ENCODE measurements at regions not wholly inside any gene's neighbourhood (a gene's known extent, or its start where the extent isn't known, plus 50 kb on each side); places are given as distances from the start of the nearest gene placed in this dataset.

DNA sequence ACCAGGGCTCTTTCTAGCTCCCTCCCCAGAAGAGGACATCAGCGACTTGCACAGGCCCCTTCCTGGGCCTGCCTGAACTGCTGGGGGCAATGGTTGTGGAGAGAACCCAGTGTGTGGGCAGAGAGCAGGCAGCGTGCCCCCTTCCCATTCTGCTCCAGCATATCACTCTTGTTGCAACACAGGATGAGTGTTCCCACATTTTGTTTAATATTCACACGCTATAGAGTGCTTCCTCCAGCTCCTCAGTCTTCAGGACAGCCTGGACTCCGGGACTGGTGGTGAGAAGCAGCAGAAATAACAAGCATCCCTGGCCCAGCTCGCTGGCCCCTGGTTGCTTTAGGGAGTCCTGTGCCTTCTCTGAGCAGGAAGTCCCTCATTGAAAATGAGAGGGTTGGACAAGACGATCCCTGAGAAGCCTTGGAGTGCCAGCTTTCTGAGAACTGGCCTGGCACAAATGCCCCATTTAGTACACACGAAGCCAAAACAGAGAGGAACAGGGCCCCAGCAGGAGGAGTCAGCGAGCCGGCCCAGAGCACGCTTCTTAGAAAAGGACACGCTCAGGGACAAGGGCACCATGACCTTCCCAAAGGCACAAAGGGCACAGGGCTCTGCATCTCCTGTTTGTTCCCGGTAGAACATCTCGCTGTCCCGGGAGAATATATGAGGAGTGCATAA, 84.2 kb upstream of the FOXC1 start:
- TF ChIP-seq, protein P1, sequence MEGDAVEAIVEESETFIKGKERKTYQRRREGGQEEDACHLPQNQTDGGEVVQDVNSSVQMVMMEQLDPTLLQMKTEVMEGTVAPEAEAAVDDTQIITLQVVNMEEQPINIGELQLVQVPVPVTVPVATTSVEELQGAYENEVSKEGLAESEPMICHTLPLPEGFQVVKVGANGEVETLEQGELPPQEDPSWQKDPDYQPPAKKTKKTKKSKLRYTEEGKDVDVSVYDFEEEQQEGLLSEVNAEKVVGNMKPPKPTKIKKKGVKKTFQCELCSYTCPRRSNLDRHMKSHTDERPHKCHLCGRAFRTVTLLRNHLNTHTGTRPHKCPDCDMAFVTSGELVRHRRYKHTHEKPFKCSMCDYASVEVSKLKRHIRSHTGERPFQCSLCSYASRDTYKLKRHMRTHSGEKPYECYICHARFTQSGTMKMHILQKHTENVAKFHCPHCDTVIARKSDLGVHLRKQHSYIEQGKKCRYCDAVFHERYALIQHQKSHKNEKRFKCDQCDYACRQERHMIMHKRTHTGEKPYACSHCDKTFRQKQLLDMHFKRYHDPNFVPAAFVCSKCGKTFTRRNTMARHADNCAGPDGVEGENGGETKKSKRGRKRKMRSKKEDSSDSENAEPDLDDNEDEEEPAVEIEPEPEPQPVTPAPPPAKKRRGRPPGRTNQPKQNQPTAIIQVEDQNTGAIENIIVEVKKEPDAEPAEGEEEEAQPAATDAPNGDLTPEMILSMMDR (IDR thresholded peaks at IDR 0.05; ENCODE audit: extremely low read depth, missing control alignments): no peak
- no peak for DNase-seq (ENCODE audit: low spot score)

DNA sequence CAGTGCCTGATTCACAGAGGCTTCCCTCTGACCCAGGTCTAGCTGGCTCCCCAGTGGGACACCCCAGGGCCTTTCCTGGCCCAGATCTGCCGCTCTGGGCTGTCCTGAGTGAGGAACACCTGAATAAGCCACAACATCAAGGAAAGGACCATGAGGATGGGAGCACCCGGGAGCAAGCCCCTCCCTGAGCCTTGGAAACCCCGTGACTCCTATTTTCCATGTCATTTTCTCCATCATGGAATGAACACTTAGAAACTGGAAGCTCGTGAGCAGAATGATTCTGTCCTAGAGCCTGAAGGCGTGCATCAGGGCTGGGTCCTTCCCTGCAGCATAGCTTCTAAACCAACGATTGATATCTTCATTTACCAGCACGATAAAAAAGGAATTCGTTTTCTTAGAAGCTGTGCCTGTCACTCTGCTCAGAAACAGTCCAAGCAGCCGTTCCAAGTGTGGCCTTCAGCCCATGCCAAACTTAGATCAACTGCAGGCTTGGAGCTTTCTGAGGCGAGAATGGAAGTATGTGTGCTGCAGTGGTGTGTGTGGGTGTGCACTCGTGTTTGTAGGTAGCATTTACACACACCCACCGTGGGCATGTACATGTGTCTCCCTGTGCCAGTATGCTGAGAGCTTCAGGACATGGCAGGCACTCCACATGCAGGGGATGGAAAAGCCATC, 83.2 kb upstream of the FOXC1 start:
- no peak for DNase-seq (ENCODE audit: low spot score)
- TF ChIP-seq, protein P1 (IDR thresholded peaks at IDR 0.05; ENCODE audit: extremely low read depth, missing control alignments): no peak

DNA sequence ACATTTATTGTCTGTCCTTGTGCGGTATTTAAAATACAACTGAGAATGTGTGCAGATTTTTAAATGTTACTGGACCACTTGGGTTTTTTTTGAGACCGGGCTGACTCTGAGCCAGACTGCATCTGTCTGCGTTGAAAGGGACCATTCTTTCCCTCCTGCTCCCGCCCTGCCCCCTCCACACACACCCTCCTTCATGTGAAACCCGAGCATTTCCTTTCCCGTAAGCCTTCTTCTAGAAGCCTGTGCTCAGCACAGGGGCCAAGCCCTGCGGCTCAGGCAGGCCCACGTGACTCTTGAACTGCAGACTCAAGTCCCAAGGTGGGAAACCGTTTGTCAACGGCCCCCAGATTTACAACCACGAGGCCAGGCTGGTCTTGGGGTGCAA, 82.7 kb upstream of the FOXC1 start:
- DNase-seq (ENCODE audit: low spot score): peak; percentile 49

DNA sequence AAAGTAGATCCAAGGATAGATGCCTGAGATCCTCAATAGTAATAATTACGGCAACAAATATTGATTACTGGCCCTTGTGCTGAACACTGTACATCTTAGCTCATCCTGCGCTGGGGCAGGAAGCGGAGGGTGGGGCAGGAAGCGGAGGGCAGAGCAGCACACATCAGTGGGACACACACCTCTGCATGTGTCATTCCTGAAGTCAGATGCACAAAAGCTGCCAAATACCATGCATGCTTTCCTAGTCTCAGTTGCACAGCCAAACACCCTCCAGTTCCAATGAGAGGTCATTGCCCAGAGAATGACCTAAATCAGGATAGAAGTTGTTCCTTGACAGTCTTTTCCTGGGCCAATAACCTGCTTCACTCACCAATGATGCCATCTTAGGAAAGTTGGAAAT, 74.4 kb upstream of the FOXC1 start:
- TF ChIP-seq, protein P1 (IDR thresholded peaks at IDR 0.05; ENCODE audit: extremely low read depth, missing control alignments): no peak
- DNase-seq (ENCODE audit: low spot score): no peak

More for the DNA sequence above, 82.7 kb upstream of the FOXC1 start:
- TF ChIP-seq, protein P1 (IDR thresholded peaks at IDR 0.05; ENCODE audit: extremely low read depth, missing control alignments): no peak

DNA sequence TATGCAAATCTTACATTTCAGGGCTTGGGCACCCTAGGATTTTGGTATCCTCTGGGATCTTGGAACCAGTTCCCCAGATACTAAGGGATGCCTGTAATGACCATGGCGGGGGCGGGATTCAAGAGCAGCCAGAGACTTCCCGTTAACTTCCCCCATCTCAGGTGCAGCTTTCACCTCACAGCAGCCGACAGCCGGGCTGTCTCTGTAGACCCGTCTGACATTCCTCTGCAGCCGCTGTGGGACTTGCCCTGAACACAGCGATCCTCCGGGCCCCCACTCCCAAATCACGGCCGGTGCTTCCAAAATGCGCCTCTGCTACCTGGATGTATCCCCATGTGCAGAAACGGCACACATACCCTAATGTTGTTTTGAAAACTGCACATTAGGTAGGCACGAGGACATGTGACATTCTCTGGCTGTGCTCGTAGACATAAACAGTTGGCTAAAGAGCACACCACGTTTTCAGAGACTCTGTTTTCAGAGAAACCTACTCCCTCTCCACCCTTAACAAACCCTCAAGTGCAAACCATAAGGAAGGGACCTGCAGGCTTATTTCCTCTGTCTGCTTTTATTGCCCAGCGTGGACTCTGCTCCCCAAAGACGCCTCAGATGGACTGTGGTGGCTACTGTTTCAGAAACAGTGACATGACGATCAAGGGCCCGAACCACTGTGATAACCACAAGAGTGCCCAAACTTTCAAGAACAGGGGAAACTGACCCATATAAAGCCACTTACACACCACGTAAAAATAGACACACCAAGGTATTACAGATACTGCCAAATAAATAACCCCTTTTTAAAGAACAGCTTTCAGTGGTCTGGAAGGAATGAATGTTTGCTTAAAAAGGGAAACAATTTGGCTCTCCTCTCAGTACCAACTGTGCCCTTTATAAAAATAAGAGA, 72.9 kb upstream of the FOXC1 start:
- DNase-seq (ENCODE audit: low spot score): no peak
- TF ChIP-seq, protein P1 (IDR thresholded peaks at IDR 0.05; ENCODE audit: extremely low read depth, missing control alignments): no peak

DNA sequence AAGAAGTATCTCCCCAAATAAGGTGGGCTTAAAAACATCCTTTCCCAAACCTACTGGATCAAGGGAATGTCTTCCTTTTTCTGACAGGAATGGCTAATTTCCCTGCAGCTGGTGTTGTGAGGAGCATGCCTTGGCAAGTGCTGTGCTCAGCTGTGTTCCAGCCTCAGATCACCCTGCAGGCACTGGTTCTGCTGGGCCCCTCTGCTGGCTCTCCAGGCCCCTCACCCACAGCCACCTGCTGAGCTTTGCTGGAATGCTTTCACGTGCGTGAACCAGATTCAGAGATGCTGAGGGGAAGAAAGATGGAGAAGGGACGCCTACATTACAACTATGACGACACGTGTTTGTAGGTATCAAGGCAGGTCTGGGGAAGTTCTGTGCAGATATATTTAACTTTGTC, 71.3 kb upstream of the FOXC1 start:
- TF ChIP-seq, protein P1 (IDR thresholded peaks at IDR 0.05; ENCODE audit: extremely low read depth, missing control alignments): no peak

More for the DNA sequence above, 71.3 kb upstream of the FOXC1 start:
- no peak for DNase-seq (ENCODE audit: low spot score)
